ENCODE measurements at regions not wholly inside any gene's neighbourhood (a gene's known extent, or its start where the extent isn't known, plus 50 kb on each side); places are given as distances from the start of the nearest gene placed in this dataset.

- TF ChIP-seq CTCF (IDR thresholded peaks at IDR 0.05) (no peak), POLR2A (IDR thresholded peaks at IDR 0.05) (no peak)
Observed at GRCh38 chr4:108398836-108399235, 221.5 kb upstream of the RPL34 start.

Data from testis (tissue), 2 donors.